Endothelial cell of umbilical vein (primary cell): ENCODE measurements at regions not wholly inside any gene's neighbourhood (a gene's known extent, or its start where the extent isn't known, plus 50 kb on each side); places are given as distances from the start of the nearest gene placed in this dataset.

Source experiments
- BruUV-seq: library from RNA; stranded (reverse); fragments of 400-500 nt; replicated peaks from 2 replicates; lab custom pipeline; 2021; lab: Mats Ljungman, UMichigan
- CTCF ChIA-PET: fragments of 300-600, 350-600 bp; sonication (Branson Sonifier 250); formaldehyde crosslinking; loops from one replicate; lab custom pipeline; 2021; ENCODE audit warnings: antibody characterized with exemption, inconsistent platforms; lab: Charles Lee
- POLR2A ChIA-PET: fragments of 300-600, 350-600 bp; sonication (Branson Sonifier 250); formaldehyde crosslinking; loops from one replicate; lab custom pipeline; 2021; ENCODE audit warnings: antibody characterized with exemption, inconsistent platforms; lab: Charles Lee
- DNase-seq: peaks from one replicate; pipeline ENCODE4 v3.0.0-alpha.2; 2011; ENCODE audit warnings: low read depth, low spot score
- FAIRE-seq: peaks from 2 replicates; lab custom pipeline; 2011; peaks lifted over from hg19 to GRCh38; lab: Jason Lieb, UNC
- H2AFZ ChIP-seq: 2 replicates; pipeline ENCODE4 v1.6.0; 2012; ENCODE audit warnings: low read depth, low read length, control low read depth, inconsistent platforms
- H3K27ac ChIP-seq: 2 replicates; pipeline ENCODE4 v1.5.1; 2011; ENCODE audit warnings: low read depth, mild to moderate bottlenecking, control low read depth, low read length, moderate library complexity; ENCODE audit not compliant: insufficient read depth
- H3K27me3 ChIP-seq, 2 experiments: 2 replicates each; pipeline versions ENCODE4 v1.6.0 to v1.6.1; 2011; ENCODE audit warnings: low read length in 2 of 2, mixed read lengths in 1 of 2; ENCODE audit not compliant: control insufficient read depth in 2 of 2, insufficient read depth in 2 of 2
- H3K36me3 ChIP-seq, 2 experiments: 2 replicates in 1 of 2; 3 replicates in 1 of 2; pipeline ENCODE4 v1.5.1; 2011; ENCODE audit warnings: low read length in 2 of 2, mild to moderate bottlenecking in 1 of 2, moderate library complexity in 1 of 2; ENCODE audit not compliant: control insufficient read depth in 2 of 2, insufficient read depth in 2 of 2; ENCODE audit errors: extremely low read depth in 1 of 2
- H3K4me1 ChIP-seq: 3 replicates; pipeline ENCODE4 v1.5.1; 2011; ENCODE audit warnings: mild to moderate bottlenecking, low read length; ENCODE audit not compliant: control insufficient read depth, insufficient read depth; ENCODE audit errors: extremely low read depth
- H3K4me2 ChIP-seq: 2 replicates; pipeline ENCODE4 v1.6.1; 2011; ENCODE audit warnings: low read length, control low read depth, mixed read lengths; ENCODE audit not compliant: insufficient read depth
- H3K4me3 ChIP-seq, 3 experiments: fragments of 200-600 bp in 1 of 3; sonication (generic), shearing (Covaris generic) in 1 of 3; replicated peaks in 1 of 3; 2 replicates each; pipeline ENCODE4 v1.5.1; 2011 to 2016; ENCODE audit warnings: control low read depth in 3 of 3, low read length in 3 of 3, mild to moderate bottlenecking in 2 of 3, inconsistent platforms in 1 of 3, low read depth in 1 of 3, moderate library complexity in 1 of 3; ENCODE audit not compliant: insufficient read depth in 1 of 3
- H3K79me2 ChIP-seq: 2 replicates; pipeline ENCODE4 v1.6.0; 2012; ENCODE audit warnings: low read length, inconsistent platforms; ENCODE audit not compliant: control insufficient read depth, insufficient read depth
- H3K9ac ChIP-seq: replicated peaks from 2 replicates; pipeline ENCODE3; 2011; ENCODE audit warnings: low read length, control low read depth; ENCODE audit not compliant: insufficient read depth; ENCODE audit errors: extremely low read depth
- H3K9me1 ChIP-seq: replicated peaks from 3 replicates; pipeline ENCODE4 v1.6.0; 2011; ENCODE audit warnings: mild to moderate bottlenecking, low read length; ENCODE audit not compliant: control insufficient read depth, insufficient read depth; ENCODE audit errors: extremely low read depth
- H3K9me3 ChIP-seq: replicated peaks from 2 replicates; pipeline ENCODE4 v1.5.1; 2012; ENCODE audit warnings: low read length, inconsistent platforms; ENCODE audit not compliant: control insufficient read depth, insufficient read depth
- H4K20me1 ChIP-seq: replicated peaks from 2 replicates; pipeline ENCODE3; 2011; ENCODE audit warnings: mild to moderate bottlenecking, low read length; ENCODE audit not compliant: control insufficient read depth, insufficient read depth; ENCODE audit errors: extremely low read depth
- CTCF ChIP-seq, 2 donors: IDR thresholded peaks; 1 replicate in 1 of 2; 2 replicates in 1 of 2; pipeline ENCODE4 v1.5.1; 2011; ENCODE audit warnings: low read length in 2 of 2, mild to moderate bottlenecking in 2 of 2, moderate library complexity in 2 of 2, control low read depth in 1 of 2, inconsistent platforms in 1 of 2, low read depth in 1 of 2; ENCODE audit not compliant: insufficient read depth in 1 of 2; ENCODE audit errors: extremely low read depth in 1 of 2
- EZH2 ChIP-seq: IDR thresholded peaks from 2 replicates; pipeline ENCODE4 v1.6.1; 2012; ENCODE audit warnings: borderline replicate concordance, low read depth, mild to moderate bottlenecking, moderate library complexity, low read length, inconsistent platforms; ENCODE audit not compliant: severe bottlenecking
- FOS ChIP-seq: IDR thresholded peaks from 2 replicates; pipeline ENCODE4 v1.6.1; 2011; ENCODE audit warnings: mild to moderate bottlenecking, low read length, moderate library complexity, borderline replicate concordance; ENCODE audit not compliant: insufficient read depth
- GATA2 ChIP-seq: IDR thresholded peaks from 2 replicates; pipeline ENCODE4 v1.7.0; 2011; ENCODE audit warnings: low read depth, mild to moderate bottlenecking, moderate library complexity, mixed read lengths, low read length; ENCODE audit not compliant: insufficient read length, insufficient read depth
- JUN ChIP-seq: IDR thresholded peaks from 2 replicates; pipeline ENCODE4 v1.6.1; 2011; ENCODE audit warnings: borderline replicate concordance, low read depth; ENCODE audit not compliant: insufficient read length, insufficient read depth
- MYC ChIP-seq: IDR thresholded peaks from one replicate; pipeline ENCODE4 v1.6.1; 2011; ENCODE audit warnings: mild to moderate bottlenecking, low read depth, low read length
- POLR2A ChIP-seq: IDR thresholded peaks from 2 replicates; pipeline ENCODE4 v1.6.1; 2012; ENCODE audit warnings: low read depth, mild to moderate bottlenecking, control low read depth, low read length
- POLR2AphosphoS5 ChIP-seq: IDR thresholded peaks from 2 replicates; pipeline ENCODE4 v1.6.1; 2012; ENCODE audit warnings: low read depth, mild to moderate bottlenecking, control low read depth, low read length, moderate library complexity; ENCODE audit not compliant: insufficient read depth
- dilution Hi-C: fragments of 300-500 bp; cut with MboI; formaldehyde crosslinking; loops from one replicate; pipeline ENCODE4 v1.15.0; 2019; ENCODE audit warnings: low sequenced_read_pairs; ENCODE audit not compliant: extremely low pct_ligation_motif_present
- intact Hi-C: fragments of 100-400 bp; cut with micrococcal nuclease; formaldehyde crosslinking; loops from one replicate; pipeline ENCODE4 v1.10.0; 2022
- TF ChIP-seq, protein P1 (sequence below): IDR thresholded peaks from 2 replicates; pipeline ENCODE4 v1.6.1; 2011; ENCODE audit not compliant: insufficient read depth, insufficient read length

DNA sequence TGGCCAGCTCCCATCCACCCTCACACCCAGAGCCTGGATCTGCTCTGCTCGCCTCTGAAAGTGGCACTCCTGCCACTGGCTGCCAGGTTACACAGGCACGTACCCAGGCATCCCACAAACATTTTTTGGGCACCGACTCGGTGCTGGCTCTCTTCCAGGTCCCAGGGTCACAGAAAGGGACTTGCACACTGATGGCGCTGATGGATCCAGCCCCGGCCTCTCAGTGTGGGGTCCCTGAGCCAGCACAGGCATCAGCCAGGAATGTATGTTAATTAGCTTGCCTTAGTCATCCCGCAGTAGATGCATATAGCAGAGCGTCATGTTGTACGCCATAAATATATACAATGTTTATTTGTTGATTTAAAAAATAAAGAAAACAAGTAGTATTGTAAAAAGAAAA is 537.2 kb downstream of the NPHP4 start:
- Histone ChIP-seq H3K9ac (no peak overlapping the region), H2AFZ (no peak overlapping the region), H3K9me3 (peaks cover 5% of the 10 kb centered on the region), H3K4me3 (no peak overlapping the region), H3K79me2 (no peaks in the 10 kb centered on the region), H3K9me1 (no peaks in the 10 kb centered on the region), H3K4me2 (no peak overlapping the region), H3K27ac (no peak overlapping the region), H3K36me3 (no peaks in the 10 kb centered on the region), H3K4me1 (no peaks in the 10 kb centered on the region), H4K20me1 (no peaks in the 10 kb centered on the region), H3K27me3 (no peaks in the 10 kb centered on the region)
- no peak for FAIRE-seq
- dilution Hi-C loops (no loop called here), intact Hi-C loops (no loop called here)
- TF ChIP-seq POLR2AphosphoS5: no peak
- TF ChIP-seq GATA2: no peak
- TF ChIP-seq, protein P1, sequence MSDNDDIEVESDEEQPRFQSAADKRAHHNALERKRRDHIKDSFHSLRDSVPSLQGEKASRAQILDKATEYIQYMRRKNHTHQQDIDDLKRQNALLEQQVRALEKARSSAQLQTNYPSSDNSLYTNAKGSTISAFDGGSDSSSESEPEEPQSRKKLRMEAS: no peak
- no peak for TF ChIP-seq MYC
- no peak for TF ChIP-seq FOS
- no peak for TF ChIP-seq JUN
- no peak for TF ChIP-seq EZH2
- no peak for TF ChIP-seq POLR2A
- TF ChIP-seq CTCF (IDR thresholded peaks at IDR 0.05; ENCODE audit: extremely low read depth in 1 of 2, insufficient read depth in 1 of 2, low read depth in 1 of 2, low read length in 2 of 2): no peak
- BruUV-seq: no TSS peak
- ChIA-PET CTCF (no interaction called here), POLR2A (no interaction called here)
- DNase-seq: no peak
